NCI-H345 treated with DMSO at 0.1 percent for 48 hours (cell line): ENCODE measurements at regions not wholly inside any gene's neighbourhood (a gene's known extent, or its start where the extent isn't known, plus 50 kb on each side); places are given as distances from the start of the nearest gene placed in this dataset.

Source experiments
- DNase-seq: peaks from one replicate; lab custom pipeline; 2025; ENCODE audit not compliant: unreplicated experiment; lab: John Stamatoyannopoulos, UW

DNA sequence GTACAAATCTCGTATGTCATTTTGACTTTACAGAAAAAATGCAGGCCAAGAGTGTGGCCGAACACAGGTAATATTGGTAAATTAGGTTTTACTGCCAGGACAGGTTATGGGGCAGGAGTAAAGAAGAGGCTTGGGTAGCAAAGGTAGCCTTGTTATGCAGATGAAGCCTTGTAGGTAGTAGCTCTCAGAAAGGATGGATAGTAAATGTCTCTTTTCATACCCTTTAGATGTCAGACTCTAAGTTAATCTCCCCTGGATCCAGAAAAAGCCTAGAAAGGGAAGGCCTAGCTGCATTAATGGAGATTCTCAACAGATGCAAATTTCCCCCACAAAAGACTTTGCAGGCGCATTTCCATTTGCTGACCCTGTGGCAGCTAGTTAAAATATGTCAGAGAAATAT is 1445.1 kb upstream of the CADM2 start:
- no peak for DNase-seq

DNA sequence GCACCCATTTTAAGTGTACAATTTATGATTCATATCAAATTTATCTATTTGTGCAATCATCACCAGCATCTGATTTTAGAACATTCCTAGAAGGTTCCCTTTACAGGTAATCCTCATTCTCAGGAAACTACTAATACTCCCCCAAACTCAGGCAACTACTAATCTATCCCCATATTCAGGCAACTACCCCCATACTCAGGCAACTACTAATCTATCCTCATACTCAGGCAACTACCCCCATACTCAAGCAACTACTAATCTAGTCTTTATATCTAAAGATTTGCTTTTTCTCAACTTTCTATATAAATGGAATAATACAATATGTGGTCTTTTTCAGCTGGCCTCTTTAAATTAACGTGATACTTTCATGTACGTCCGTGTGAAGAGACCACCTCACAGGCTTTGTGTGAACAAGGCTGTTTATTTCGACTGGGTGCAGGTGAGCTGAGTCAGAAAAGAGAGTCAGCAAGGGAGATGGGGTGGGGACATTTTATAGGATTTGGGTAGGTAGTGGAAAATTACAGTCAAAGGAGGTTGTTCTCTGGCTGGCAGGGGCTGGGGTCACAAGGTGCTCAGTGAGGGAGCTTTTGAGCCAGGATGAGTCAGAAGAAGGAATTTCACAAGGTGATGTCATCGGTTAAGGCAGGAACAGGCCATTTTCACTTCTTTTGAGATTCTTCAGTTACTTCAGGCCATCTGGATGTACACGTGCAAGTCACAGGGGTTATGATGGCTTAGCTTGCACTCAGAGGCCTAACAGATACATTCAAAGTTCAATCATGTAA is 1444.5 kb upstream of the CADM2 start:
- no peak for DNase-seq

DNA sequence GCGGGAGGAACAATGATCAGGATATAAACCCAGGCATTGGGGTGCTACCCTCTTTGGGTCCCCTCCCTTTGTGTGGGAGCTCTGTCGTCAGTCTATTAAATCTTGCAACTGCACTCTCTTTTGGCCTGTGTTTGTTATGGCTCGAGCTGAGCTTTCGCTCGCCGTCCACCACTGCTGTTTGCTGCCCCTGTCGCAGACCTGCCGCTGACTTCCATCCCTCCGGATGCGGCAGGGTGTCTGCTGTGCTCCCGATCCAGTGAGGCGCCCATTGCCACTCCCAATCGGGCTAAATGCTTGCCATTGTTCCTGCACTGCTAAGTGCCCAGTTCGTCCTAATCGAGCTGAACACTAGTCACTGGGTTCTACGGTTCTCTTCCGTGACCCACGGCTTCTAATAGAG is 1443.7 kb upstream of the CADM2 start:
- no peak for DNase-seq

DNA sequence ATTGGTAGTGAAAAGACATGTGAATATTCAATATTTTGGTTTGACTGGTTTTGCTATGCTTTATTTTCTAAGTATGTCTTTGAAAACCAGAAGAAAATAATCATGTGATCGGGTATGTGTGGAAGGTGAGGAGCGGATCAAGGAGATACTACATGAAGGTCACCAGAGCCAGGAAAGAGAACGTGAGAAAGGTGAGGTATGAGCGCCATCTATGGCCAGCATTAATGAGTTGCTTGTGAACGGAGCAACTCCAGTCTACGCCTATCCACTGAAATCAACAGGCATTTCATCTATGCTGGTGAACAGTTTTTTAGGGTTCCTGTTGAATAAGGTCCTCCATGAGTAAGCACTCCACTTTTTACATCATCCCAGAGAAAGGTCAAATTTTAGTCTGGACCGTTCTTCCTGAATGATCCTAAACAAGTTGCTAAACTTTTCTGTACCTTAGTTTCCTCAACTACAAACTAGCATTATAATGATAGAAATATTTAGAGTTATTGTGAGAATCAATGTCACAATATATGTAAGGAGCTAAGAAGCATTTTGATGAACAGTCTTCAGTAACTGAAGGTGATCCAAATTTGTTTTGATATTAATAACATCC is 1435.2 kb upstream of the CADM2 start:
- DNase-seq = peak; percentile 8

DNA sequence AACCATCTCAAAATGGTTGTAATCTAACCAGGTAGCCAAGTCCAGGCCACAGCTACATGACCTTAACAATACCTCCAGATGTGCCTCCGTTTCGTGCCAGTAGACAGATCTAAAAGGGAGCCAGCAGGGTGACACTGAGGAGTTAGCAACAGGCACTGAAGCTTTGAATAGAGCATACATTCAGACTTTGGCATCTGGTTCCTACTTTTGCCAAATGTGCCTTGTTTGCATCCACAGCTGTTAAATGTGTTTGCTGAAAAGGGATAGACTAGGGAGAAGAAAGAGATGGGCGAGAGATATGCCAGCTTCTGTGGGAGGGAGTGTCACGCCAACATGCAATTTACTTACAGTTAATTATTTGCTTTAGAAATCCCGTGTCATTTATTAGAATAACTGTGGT is 1433.9 kb upstream of the CADM2 start:
- DNase-seq = no peak

DNA sequence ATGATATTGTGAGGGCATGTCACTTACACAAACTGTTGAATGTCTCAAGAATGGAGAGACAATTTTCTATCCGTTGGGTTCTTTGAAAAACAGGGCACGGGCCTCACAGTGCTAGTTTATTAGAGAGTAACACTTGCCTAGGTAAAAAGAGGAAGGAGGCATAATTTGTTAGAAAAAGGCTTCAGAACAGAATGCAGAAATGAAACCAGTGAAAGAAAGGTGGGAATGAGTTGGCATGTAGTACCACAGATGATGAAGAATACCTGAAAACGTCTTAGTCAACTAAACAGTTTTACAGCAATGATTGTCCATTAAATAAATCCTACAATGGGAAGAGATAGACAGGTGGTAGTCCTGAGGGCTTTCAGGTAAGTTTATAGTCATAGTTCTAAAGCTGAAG is 1399.7 kb upstream of the CADM2 start:
- no peak for DNase-seq

DNA sequence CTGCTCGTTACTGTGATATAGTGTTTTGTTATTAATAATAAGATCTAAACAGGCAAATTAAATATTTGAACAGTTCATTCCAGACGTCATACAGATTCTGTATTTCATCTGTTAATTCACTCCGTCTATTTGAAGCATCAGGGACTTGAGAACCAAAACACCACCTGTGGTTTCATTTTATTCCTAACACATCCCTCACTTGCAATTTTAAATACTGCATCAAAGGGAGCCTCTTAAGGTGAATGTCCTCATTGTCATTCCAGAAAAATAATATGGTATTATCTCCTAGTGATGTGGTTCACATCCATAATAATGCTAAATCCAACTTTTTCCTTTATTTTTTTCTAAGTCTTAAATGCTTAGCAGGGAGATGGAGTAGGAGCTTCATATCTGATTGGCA is 1390.9 kb upstream of the CADM2 start:
- DNase-seq = peak; percentile 13

DNA sequence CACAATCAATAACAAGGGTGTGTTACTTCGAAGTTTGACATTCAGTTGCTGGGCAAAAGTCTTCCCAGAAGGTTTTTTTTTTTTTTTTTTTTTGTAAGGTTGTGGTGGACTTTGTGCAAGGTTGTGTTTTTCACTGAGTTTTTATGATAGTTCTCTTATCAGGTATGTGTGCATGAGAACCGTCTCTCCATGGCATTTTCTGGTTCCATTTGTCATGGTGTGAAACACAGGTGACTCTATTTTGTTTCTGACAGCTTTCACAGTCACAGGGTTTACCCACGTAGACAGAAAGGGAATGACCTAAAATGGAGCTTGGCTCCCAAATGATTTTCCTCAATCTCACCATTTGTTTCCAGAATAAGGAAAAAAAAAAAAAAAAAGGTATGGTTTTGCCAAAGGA is 1377.2 kb upstream of the CADM2 start:
- DNase-seq = no peak

DNA sequence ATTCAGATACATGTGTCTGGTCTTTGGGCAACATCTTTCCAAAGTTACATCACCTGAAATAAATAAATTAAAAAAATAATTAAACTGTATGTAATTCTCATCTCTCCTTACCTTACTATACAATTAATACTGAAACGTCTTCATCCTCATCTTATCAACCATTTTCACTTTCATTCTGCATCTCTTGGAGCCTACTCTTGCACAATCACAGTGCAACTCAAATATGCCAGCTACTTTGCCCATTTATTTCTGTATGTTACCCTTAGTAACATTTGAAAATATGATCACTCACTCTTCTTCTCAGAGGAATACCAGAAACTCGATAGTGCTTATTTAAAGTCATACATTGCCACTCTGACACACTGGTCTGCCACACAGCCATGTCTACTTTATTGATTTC is 1357.1 kb upstream of the CADM2 start:
- no peak for DNase-seq

DNA sequence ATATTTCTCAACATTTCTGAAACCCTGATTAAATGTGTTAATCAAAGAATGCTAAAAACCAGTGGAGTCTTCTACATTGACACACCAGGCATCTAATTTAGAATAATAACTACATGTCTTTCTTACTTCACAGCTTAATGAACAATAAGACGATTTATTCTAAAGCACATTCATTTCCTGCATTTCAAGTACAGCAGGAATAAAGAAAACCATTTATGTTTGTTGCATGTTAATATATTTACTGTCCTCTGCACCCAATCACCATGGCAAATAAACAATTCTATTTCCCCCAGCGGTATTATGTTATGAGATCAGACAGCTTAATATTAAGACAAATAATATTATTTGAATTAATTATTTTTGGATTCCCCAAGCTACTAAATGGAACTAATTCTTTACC is 1336.3 kb upstream of the CADM2 start:
- no peak for DNase-seq

DNA sequence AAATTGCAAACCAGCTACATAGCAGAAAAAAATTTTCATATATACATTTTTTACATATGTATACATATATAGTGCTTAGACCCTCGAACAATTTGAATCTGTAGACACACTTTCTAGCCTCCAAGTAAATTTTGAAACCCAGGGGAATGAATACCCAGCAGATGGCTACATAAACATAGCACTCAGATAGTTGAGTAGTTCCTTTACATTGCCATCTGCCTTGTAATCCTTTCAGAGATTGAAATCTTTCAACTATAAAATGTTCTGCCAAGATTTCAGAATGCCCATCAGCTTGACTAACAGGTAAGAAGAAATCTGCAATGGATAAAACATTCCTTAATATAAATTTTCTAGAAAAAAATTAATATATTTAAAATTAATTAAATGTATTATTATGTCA is 1333.5 kb upstream of the CADM2 start:
- DNase-seq = peak; percentile 43

DNA sequence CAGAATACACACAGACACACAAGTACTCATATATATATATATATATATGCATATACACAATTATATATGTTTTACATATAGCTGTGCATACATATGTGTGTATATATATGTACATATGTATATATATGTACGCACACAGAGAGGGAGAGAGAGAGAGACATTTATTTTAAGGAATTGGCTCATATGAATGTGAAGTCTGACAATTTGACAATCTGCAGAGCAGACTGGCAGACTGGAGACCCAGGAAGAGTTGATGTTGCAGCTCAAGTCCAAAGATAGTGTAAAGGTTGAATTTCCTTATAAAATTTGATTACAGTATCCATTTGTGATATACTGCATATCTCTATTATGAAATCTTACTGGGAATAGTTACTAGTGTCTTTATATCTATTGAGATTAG is 1330.3 kb upstream of the CADM2 start:
- no peak for DNase-seq

DNA sequence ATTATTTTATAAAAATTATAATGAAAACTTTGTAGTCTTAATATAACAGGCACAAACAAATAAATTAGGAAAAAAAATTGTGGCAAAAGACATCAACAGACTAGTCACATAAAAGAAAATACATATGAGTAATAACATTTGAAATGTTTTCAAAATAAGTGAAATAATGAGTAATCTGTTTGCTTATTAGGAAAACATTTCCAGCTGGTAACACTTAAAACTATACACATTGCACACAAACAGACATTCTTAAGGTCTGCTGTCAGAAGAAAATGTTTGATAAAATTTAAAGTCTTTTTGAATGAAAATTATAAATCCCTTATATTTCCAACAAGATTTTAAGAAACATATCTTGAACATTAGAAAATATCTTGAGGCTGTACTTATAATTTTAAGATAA is 1326.3 kb upstream of the CADM2 start:
- DNase-seq = no peak

DNA sequence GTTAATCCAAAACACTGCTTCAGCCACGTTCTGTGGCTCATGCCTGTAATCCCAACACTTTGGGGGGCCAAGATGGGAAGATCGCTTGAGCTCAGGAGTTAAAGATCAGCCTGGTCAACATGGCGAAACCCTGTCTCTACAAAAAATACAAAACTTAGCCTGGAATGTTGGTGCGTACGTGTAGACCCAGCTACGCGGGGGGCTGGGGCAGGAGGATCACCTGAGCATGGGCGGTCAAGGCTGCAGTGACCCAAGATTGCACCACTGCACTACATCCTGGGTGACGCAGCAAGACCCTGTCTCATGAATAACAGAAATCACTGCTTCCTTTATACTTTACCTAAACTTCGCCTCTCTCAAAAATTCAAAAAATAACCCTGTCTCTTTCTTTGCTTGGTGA is 1325.0 kb upstream of the CADM2 start:
- DNase-seq = no peak

DNA sequence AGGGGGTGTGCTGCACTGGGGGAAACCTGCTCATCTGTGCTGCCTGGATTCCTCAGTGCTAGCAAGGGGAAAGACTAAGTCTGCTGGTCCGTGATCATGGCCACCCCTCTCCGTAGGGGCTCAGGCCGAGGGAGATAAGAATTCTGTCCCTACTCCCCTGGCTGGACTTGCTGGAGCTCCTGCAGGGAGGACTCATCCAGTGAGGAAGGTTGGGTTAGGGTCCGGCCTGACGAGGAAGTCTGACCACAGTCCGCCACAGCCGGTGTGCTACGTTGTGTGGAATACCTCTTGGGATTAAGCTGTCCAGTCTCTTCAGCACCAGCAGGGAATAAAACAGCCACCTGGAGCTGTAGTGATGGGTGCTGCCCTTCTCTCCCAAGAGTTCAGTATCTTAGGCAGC is 1309.1 kb upstream of the CADM2 start:
- no peak for DNase-seq

DNA sequence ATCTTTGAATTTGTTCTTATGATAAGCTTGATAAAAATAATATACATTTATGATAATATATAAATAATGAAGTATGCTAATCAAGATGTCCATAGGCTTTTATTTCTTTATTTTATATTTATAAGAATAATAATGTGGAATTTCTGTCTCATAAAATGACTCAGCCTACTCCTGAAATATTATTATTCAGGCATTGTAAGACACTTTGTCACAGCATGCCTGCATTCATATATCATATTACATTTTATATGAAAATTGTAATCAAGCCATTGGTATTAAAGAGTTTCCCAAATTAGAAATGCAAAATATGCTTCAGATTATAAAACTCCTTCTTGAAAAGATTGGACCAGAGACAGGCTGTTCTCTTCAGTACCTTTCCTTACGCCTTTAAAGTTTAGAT is 1303.7 kb upstream of the CADM2 start:
- DNase-seq = no peak

DNA sequence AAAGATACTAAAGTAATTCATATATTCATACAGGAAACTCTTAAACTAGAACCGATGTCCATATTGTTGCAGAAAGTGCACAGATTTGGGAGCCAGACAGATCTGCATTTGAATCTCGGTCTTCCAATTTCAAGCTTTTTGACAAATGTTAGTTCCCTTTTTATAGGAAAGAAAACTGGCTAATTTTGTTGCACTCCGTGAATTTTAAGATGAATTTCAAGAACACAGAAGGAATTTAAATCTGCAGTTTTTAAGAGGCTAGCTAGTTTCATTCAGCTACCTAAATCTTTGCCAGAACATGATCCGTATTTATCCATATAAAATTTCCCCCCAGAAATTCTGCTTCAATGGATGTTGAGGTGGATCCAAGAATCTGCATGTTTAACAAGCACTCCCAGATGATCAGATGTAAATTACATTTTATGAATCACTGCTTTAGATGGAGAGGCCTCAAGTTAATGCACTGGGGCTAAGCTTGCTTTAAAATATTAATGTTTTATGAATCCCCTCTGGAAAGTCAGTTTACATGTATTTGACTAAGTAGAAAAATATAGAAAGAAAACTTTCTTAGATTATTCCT is 1296.3 kb upstream of the CADM2 start:
- no peak for DNase-seq

DNA sequence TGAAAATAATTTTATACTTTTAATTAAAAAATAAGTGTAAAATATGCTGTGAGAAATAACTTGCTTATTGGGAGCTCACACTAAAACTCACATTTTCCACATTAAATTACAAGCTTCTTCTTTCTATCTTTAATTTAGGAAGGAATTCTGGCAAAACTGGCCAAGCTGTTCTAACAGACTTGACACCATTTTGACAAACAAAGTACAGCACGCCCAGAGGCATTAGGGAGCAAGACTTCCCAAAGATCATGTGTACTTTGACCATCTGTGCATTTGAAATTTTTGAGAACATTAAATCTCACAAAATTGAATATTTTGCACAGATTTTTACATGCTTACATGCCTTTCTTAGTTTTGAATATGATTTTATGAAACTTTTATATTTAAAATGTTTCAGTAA is 1288.4 kb upstream of the CADM2 start:
- DNase-seq = no peak

DNA sequence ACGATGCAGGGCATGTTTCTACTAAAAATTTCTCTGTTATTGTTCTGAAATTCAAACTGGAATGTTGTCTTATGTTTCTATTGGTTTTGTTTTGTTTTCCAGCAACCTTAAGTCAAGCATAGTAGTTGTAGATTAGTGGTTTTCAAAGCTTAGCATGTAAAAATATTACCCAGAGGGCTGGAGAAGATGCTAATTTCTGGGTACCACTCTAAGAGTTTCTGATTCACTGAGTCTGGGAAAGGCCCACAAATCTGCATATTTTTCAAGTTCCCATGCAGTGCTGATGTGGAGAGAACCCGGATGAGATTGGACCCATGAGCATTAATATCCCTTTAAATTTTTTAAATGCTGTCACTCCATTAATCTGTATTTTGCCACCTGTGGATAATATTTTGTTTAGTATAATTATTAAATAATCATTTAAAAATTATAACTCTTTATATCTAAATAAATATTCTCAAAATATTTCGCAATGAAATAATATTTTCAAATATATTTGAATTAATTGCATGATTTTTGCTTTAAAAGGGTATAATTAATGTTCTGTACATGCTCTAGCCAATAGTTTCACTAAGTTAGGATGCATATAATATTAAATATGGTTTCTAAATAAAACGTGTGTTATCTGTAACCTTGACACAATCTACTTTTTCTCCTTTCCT is 1274.7 kb upstream of the CADM2 start:
- no peak for DNase-seq

DNA sequence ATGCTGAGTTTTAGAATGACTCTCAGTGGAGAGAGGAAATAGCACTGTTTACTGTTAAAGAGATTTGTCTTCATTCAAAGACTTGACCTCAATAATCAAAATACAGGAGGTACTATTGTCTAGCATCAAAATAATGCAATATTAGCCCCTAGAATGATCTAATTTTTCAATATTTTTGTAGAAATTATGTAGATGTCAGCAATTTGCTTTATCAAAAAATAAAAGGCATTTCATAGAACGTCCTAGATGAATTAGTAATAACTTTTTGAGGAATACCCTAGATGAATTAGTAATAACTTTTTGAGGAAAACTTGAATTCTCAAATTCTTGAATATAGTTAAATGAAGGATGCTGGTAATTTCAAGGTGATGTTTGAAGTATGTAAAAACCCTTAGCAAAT is 1252.1 kb upstream of the CADM2 start:
- no peak for DNase-seq

DNA sequence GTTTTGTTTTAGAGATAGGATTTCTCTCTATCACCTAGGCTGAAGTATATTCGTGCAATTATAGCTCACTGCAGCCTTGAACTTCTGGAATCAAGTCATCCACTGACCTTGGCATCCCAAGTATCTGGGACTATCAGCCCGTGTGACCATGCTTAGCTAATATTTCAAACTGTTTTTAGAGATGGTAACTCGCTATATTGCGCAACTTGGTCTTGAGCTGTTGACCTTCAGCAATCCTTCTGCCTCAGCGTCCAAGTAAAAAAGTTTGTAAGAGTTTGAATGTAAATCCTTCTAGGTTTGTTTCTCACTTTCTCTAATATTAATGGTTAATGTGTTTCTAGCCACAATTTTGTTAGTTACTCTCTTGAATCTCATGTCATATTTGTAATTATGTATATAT is 1243.5 kb upstream of the CADM2 start:
- DNase-seq = no peak

DNA sequence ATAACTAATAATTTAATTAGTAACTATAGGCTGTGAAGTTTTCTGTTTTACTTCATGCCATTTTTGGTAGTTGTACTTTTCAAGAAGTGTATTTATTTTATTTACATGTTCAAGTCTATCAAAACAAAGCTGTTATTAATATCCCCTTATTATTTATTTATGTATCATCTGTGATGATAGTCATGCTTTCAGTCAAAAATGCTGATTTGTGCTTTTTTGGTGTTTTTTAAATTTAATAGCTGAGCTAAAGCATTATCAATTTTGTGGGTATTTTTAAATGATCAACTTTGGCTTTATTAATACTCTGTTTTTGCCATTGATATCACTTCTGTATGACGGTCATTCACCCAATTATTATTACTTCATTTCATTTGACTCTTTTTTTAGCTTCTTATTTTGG is 1229.2 kb upstream of the CADM2 start:
- DNase-seq = no peak
